Liver (tissue), 8 donors: ENCODE measurements at regions not wholly inside any gene's neighbourhood (a gene's known extent, or its start where the extent isn't known, plus 50 kb on each side); places are given as distances from the start of the nearest gene placed in this dataset.

Source experiments
- DNase-seq: peaks from one replicate; pipeline ENCODE4 v3.0.0-alpha.2; 2017; ENCODE audit warnings: low spot score
- H3K27ac ChIP-seq, 2 donors: one replicate each; pipeline ENCODE4 v1.7.0; 2013; ENCODE audit warnings: inconsistent platforms in 2 of 2, low read length in 2 of 2, control low read depth in 1 of 2, low read depth in 1 of 2, mild to moderate bottlenecking in 1 of 2
- H3K27me3 ChIP-seq, 4 donors: one replicate each; pipeline versions ENCODE4 v1.6.1 to v1.7.0; 2013; ENCODE audit warnings: low read length in 3 of 4, inconsistent platforms in 1 of 4, mild to moderate bottlenecking in 1 of 4, moderate library complexity in 1 of 4; ENCODE audit not compliant: control insufficient read depth in 4 of 4, insufficient read depth in 4 of 4
- H3K36me3 ChIP-seq, 4 donors: one replicate each; pipeline versions ENCODE4 v1.6.1 to v1.7.0; 2013; ENCODE audit warnings: low read length in 3 of 4, mild to moderate bottlenecking in 3 of 4, low read depth in 1 of 4, moderate library complexity in 1 of 4; ENCODE audit not compliant: control insufficient read depth in 4 of 4, insufficient read depth in 3 of 4
- H3K4me1 ChIP-seq, 4 donors: one replicate each; pipeline versions ENCODE4 v1.6.1 to v1.7.0; 2013; ENCODE audit warnings: low read length in 3 of 4, mild to moderate bottlenecking in 3 of 4, moderate library complexity in 1 of 4; ENCODE audit not compliant: control insufficient read depth in 4 of 4, insufficient read depth in 4 of 4
- H3K4me3 ChIP-seq, 3 donors: one replicate each; pipeline versions ENCODE4 v1.6.1 to v1.7.0; 2013; ENCODE audit warnings: low read length in 3 of 3, control low read depth in 1 of 3, low read depth in 1 of 3, mild to moderate bottlenecking in 1 of 3
- H3K9ac ChIP-seq, 2 donors: one replicate each; pipeline ENCODE4 v1.7.0; 2013; ENCODE audit warnings: low read length in 2 of 2, mild to moderate bottlenecking in 2 of 2, moderate library complexity in 2 of 2, control low read depth in 1 of 2, low read depth in 1 of 2
- H3K9me3 ChIP-seq, 4 donors: one replicate each; pipeline versions ENCODE4 v1.6.1 to v1.7.0; 2013; ENCODE audit warnings: low read length in 3 of 4; ENCODE audit not compliant: control insufficient read depth in 4 of 4
- ATF3 ChIP-seq: IDR thresholded peaks from 2 replicates; pipeline ENCODE4 v1.6.1; 2016; ENCODE audit warnings: antibody characterized with exemption
- CTCF ChIP-seq: fragments of 150-350 bp; IDR thresholded peaks from 2 replicates; pipeline ENCODE4 v1.5.1; 2017; ENCODE audit warnings: improper control_type of control experiment, low read depth, low read length; ENCODE audit not compliant: missing input control
- EGR1 ChIP-seq, 2 donors: IDR thresholded peaks; 2 replicates each; pipeline ENCODE4 v1.6.1; 2016 to 2018; ENCODE audit warnings: antibody characterized with exemption in 2 of 2, low read depth in 2 of 2
- FOXA1 ChIP-seq: IDR thresholded peaks from 2 replicates; pipeline ENCODE4 v1.6.1; 2016; ENCODE audit warnings: antibody characterized with exemption
- FOXA2 ChIP-seq: IDR thresholded peaks from 2 replicates; pipeline ENCODE4 v1.6.1; 2016; ENCODE audit warnings: antibody characterized with exemption
- GABPA ChIP-seq, 2 donors: IDR thresholded peaks in 1 of 2; conservative IDR thresholded peaks in 1 of 2; 2 replicates each; pipeline ENCODE4 v1.6.1; 2016; ENCODE audit warnings: antibody characterized with exemption in 2 of 2, mild to moderate bottlenecking in 1 of 2, moderate library complexity in 1 of 2
- HNF4A ChIP-seq, 2 donors: conservative IDR thresholded peaks; 2 replicates each; pipeline ENCODE4 v1.6.1; 2016; ENCODE audit warnings: antibody characterized with exemption in 2 of 2, mild to moderate bottlenecking in 2 of 2
- HNF4G ChIP-seq: IDR thresholded peaks from 2 replicates; pipeline ENCODE4 v1.6.1; 2016; ENCODE audit warnings: antibody characterized with exemption
- JUND ChIP-seq, 2 donors: IDR thresholded peaks; 2 replicates each; pipeline ENCODE4 v1.6.1; 2016; ENCODE audit warnings: antibody characterized with exemption in 2 of 2
- NR2F2 ChIP-seq: IDR thresholded peaks from 2 replicates; pipeline ENCODE4 v1.6.1; 2016; ENCODE audit warnings: antibody characterized with exemption
- RAD21 ChIP-seq, 2 donors: IDR thresholded peaks; 2 replicates each; pipeline ENCODE4 v1.6.1; 2016; ENCODE audit warnings: antibody characterized with exemption in 2 of 2, mild to moderate bottlenecking in 2 of 2
- RXRA ChIP-seq, 2 donors: IDR thresholded peaks; 2 replicates each; pipeline ENCODE4 v1.6.1; 2017 to 2018; ENCODE audit warnings: antibody characterized with exemption in 2 of 2, mild to moderate bottlenecking in 1 of 2
- SP1 ChIP-seq: IDR thresholded peaks from 2 replicates; pipeline ENCODE4 v1.6.1; 2018; ENCODE audit warnings: antibody characterized with exemption, mild to moderate bottlenecking
- TAF1 ChIP-seq: conservative IDR thresholded peaks from 2 replicates; pipeline ENCODE4 v1.6.1; 2016; ENCODE audit warnings: antibody characterized with exemption, mild to moderate bottlenecking
- YY1 ChIP-seq: IDR thresholded peaks from 2 replicates; pipeline ENCODE4 v1.6.1; 2016; ENCODE audit warnings: antibody characterized with exemption, mild to moderate bottlenecking
- ZBTB33 ChIP-seq: IDR thresholded peaks from 2 replicates; pipeline ENCODE4 v1.6.1; 2016; ENCODE audit warnings: antibody characterized with exemption
- WGBS: extraction: QIAGEN DNeasy Blood & Tissue Kit; methylation state at CpG from one replicate; pipeline ENCODE4 v1.1.7; 2013; 5-methylcytosine and 5-hydroxymethylcytosine counted together
- TF ChIP-seq, protein P1 (sequence below): IDR thresholded peaks from 2 replicates; pipeline ENCODE4 v1.6.1; 2016; ENCODE audit warnings: antibody characterized with exemption, mild to moderate bottlenecking
- TF ChIP-seq, protein P2 (sequence below): IDR thresholded peaks from 2 replicates; pipeline ENCODE4 v1.6.1; 2016; ENCODE audit warnings: antibody characterized with exemption
- donor health status: healthy.
- donor health status: healthy.
- donor health status: healthy.
- donor health status: healthy.
- donor health status: healthy.

DNA sequence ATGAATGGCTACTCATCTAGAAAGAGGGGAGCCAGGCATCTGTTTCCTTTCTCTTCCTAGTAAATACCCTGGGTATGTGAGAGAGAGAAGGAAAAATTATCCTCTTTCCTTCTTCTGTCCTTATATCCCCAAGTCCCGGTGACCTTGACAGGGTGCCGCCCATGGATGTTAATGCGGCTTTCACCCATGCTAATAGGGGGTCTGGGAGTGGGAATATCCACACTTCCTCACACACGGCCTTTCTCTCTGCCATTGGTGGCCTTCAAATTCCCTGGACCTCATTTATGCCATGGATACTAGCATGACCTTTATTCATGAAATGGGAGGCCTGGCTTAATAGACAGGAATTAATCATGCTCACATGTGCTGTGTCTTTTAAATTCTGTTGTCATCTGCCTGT is 159.0 kb upstream of the NOX3 start:
- Histone ChIP-seq H3K9ac (no peak overlapping the region), H3K27me3 (no peaks in the 10 kb centered on the region), H3K9me3 (peaks cover 11 to 24% (median 16%) of the 10 kb centered on the region in 4 donors), H3K27ac (no peak overlapping the region), H3K4me1 (no peaks in the 10 kb centered on the region), H3K36me3 (no peaks in the 10 kb centered on the region), H3K4me3 (peak overlapping the region in 1 of 3 donors; percentile 49)
- DNase-seq: no peak
- 71% methylated on average over 4 of the region's 4 CpGs for WGBS
- TF ChIP-seq, protein P1, sequence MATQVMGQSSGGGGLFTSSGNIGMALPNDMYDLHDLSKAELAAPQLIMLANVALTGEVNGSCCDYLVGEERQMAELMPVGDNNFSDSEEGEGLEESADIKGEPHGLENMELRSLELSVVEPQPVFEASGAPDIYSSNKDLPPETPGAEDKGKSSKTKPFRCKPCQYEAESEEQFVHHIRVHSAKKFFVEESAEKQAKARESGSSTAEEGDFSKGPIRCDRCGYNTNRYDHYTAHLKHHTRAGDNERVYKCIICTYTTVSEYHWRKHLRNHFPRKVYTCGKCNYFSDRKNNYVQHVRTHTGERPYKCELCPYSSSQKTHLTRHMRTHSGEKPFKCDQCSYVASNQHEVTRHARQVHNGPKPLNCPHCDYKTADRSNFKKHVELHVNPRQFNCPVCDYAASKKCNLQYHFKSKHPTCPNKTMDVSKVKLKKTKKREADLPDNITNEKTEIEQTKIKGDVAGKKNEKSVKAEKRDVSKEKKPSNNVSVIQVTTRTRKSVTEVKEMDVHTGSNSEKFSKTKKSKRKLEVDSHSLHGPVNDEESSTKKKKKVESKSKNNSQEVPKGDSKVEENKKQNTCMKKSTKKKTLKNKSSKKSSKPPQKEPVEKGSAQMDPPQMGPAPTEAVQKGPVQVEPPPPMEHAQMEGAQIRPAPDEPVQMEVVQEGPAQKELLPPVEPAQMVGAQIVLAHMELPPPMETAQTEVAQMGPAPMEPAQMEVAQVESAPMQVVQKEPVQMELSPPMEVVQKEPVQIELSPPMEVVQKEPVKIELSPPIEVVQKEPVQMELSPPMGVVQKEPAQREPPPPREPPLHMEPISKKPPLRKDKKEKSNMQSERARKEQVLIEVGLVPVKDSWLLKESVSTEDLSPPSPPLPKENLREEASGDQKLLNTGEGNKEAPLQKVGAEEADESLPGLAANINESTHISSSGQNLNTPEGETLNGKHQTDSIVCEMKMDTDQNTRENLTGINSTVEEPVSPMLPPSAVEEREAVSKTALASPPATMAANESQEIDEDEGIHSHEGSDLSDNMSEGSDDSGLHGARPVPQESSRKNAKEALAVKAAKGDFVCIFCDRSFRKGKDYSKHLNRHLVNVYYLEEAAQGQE: no peak
- TF ChIP-seq ZBTB33 (no peak), FOXA1 (no peak), FOXA2 (no peak), JUND (IDR thresholded peaks at IDR 0.05) (no peak), YY1 (no peak), GABPA (IDR thresholded peaks at IDR 0.05 in 1 of 2, conservative IDR thresholded peaks at IDR 0.05 in 1 of 2) (no peak), RAD21 (IDR thresholded peaks at IDR 0.05) (no peak), EGR1 (IDR thresholded peaks at IDR 0.05; ENCODE audit: low read depth in 2 of 2) (no peak), HNF4G (no peak), SP1 (no peak), ATF3 (no peak), CTCF (no peak), HNF4A (conservative IDR thresholded peaks at IDR 0.05) (no peak), RXRA (IDR thresholded peaks at IDR 0.05) (no peak), NR2F2 (no peak), TAF1 (no peak)
- TF ChIP-seq, protein P2, sequence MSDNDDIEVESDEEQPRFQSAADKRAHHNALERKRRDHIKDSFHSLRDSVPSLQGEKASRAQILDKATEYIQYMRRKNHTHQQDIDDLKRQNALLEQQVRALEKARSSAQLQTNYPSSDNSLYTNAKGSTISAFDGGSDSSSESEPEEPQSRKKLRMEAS: no peak
